H1 (cell line): ENCODE measurements at regions not wholly inside any gene's neighbourhood (a gene's known extent, or its start where the extent isn't known, plus 50 kb on each side); places are given as distances from the start of the nearest gene placed in this dataset.

Experiments used
- CTCF ChIA-PET: fragments of 300-600 bp; sonication (Branson Sonifier 250); formaldehyde crosslinking; loops from one replicate; lab custom pipeline; 2021; ENCODE audit not compliant: partially characterized antibody; lab: Charles Lee
- POLR2A ChIA-PET: fragments of 300-600 bp; sonication (Branson Sonifier 250); formaldehyde crosslinking; loops from one replicate; lab custom pipeline; 2021; ENCODE audit warnings: inconsistent platforms; ENCODE audit not compliant: partially characterized antibody; lab: Charles Lee
- DNase-seq, 2 experiments: peaks; one replicate each; pipeline versions ENCODE4 v3.0.0 to v3.0.0-alpha.2; 2010 to 2022; ENCODE audit warnings: low spot score in 2 of 2, low read depth in 1 of 2, mixed read lengths in 1 of 2
- FAIRE-seq: peaks from 2 replicates; lab custom pipeline; 2011; peaks lifted over from hg19 to GRCh38; lab: Jason Lieb, UNC
- H2AFZ ChIP-seq: 2 replicates; pipeline ENCODE4 v1.8.1; 2012; ENCODE audit warnings: low read length, inconsistent platforms
- H2AK5ac ChIP-seq: 2 replicates; pipeline ENCODE4 v1.6.1; 2013; ENCODE audit warnings: low read depth, low read length
- H2BK120ac ChIP-seq: replicated peaks from 2 replicates; pipeline ENCODE3; 2013; ENCODE audit warnings: low read depth, low read length, inconsistent platforms
- H2BK12ac ChIP-seq: 2 replicates; pipeline ENCODE4 v1.6.1; 2013; ENCODE audit warnings: low read depth, low read length
- H2BK15ac ChIP-seq: 2 replicates; pipeline ENCODE4 v1.6.1; 2013; ENCODE audit warnings: low read length
- H2BK20ac ChIP-seq: 2 replicates; pipeline ENCODE4 v1.6.1; 2013; ENCODE audit warnings: low read length
- H2BK5ac ChIP-seq: 2 replicates; pipeline ENCODE4 v1.6.1; 2013; ENCODE audit warnings: low read depth, low read length
- H3K14ac ChIP-seq: 2 replicates; pipeline ENCODE4 v1.6.1; 2013; ENCODE audit warnings: inconsistent platforms; ENCODE audit not compliant: insufficient read length
- H3K18ac ChIP-seq: 2 replicates; pipeline ENCODE4 v1.6.1; 2013; ENCODE audit warnings: low read length; ENCODE audit errors: extremely low read depth
- H3K23ac ChIP-seq: 2 replicates; pipeline ENCODE4 v1.6.1; 2013; ENCODE audit warnings: inconsistent platforms; ENCODE audit not compliant: insufficient read length
- H3K23me2 ChIP-seq: 2 replicates; pipeline ENCODE4 v1.6.1; 2013; ENCODE audit warnings: low read depth, low read length
- H3K27ac ChIP-seq: 2 replicates; pipeline ENCODE4 v1.6.1; 2011; ENCODE audit warnings: low read depth, low read length, inconsistent platforms
- H3K27me3 ChIP-seq, 4 experiments: replicated peaks in 1 of 4; 1 replicate in 1 of 4; 2 replicates in 3 of 4; pipeline versions ENCODE4 v1.6.1 to v1.8.1; 2011 to 2013; ENCODE audit warnings: low read length in 3 of 4, mild to moderate bottlenecking in 3 of 4, inconsistent platforms in 2 of 4, mixed read lengths in 2 of 4, moderate library complexity in 1 of 4; ENCODE audit not compliant: control insufficient read depth in 3 of 4, insufficient read depth in 3 of 4; ENCODE audit errors: extremely low read depth in 1 of 4
- H3K36me3 ChIP-seq, 4 experiments: 2 replicates each; pipeline versions ENCODE4 v1.6.1 to v1.8.1; 2011 to 2013; ENCODE audit warnings: mild to moderate bottlenecking in 4 of 4, low read length in 3 of 4, moderate library complexity in 2 of 4, control low read depth in 1 of 4, inconsistent platforms in 1 of 4; ENCODE audit not compliant: insufficient read depth in 4 of 4, control insufficient read depth in 2 of 4
- H3K4ac ChIP-seq: replicated peaks from 2 replicates; pipeline ENCODE3; 2013; ENCODE audit warnings: low read length, low read depth, mixed read lengths, inconsistent platforms; ENCODE audit not compliant: insufficient read length
- H3K4me1 ChIP-seq, 4 experiments: replicated peaks in 1 of 4; 1 replicate in 1 of 4; 2 replicates in 3 of 4; pipeline versions ENCODE4 v1.6.1 to v1.8.1; 2011 to 2013; ENCODE audit warnings: low read length in 3 of 4, inconsistent platforms in 2 of 4, mixed read lengths in 1 of 4; ENCODE audit not compliant: insufficient read depth in 4 of 4, control insufficient read depth in 3 of 4
- H3K4me2 ChIP-seq, 2 experiments: 2 replicates each; pipeline versions ENCODE4 v1.6.1 to v1.8.1; 2011 to 2013; ENCODE audit warnings: low read depth in 2 of 2, low read length in 2 of 2, control low read depth in 1 of 2, inconsistent platforms in 1 of 2, mild to moderate bottlenecking in 1 of 2; ENCODE audit not compliant: insufficient read depth in 1 of 2
- H3K4me3 ChIP-seq, 4 experiments: fragments of 200-600, 300-600 bp in 1 of 4; sonication (generic), shearing (Covaris generic), sonication (Bioruptor Twin) in 1 of 4; 2 replicates each; pipeline versions ENCODE4 v1.5.1 to v1.8.1; 2011 to 2016; ENCODE audit warnings: low read length in 4 of 4, low read depth in 3 of 4, control low read depth in 2 of 4, inconsistent platforms in 2 of 4, mild to moderate bottlenecking in 2 of 4, mixed read lengths in 1 of 4, moderate library complexity in 1 of 4; ENCODE audit not compliant: insufficient read depth in 2 of 4; ENCODE audit errors: extremely low read depth in 1 of 4
- H3K56ac ChIP-seq: replicated peaks from 2 replicates; pipeline ENCODE3; 2013; ENCODE audit warnings: low read depth, mild to moderate bottlenecking, mixed read lengths, low read length, inconsistent platforms; ENCODE audit not compliant: insufficient read length
- H3K79me1 ChIP-seq: 2 replicates; pipeline ENCODE4 v1.6.1; 2013; ENCODE audit warnings: low read depth, low read length, control low read depth
- H3K79me2 ChIP-seq, 2 experiments: 2 replicates each; pipeline versions ENCODE4 v1.6.1 to v1.8.1; 2012 to 2013; ENCODE audit warnings: low read length in 2 of 2, mild to moderate bottlenecking in 2 of 2, inconsistent platforms in 1 of 2; ENCODE audit not compliant: insufficient read depth in 2 of 2, control insufficient read depth in 1 of 2
- H3K9ac ChIP-seq, 4 experiments: replicated peaks in 1 of 4; 1 replicate in 1 of 4; 2 replicates in 3 of 4; pipeline versions ENCODE4 v1.6.1 to v1.8.1; 2011 to 2013; ENCODE audit warnings: low read depth in 3 of 4, low read length in 3 of 4, control low read depth in 2 of 4, mild to moderate bottlenecking in 2 of 4, moderate library complexity in 2 of 4, inconsistent platforms in 1 of 4; ENCODE audit errors: extremely low read depth in 1 of 4
- H3K9me3 ChIP-seq, 2 experiments: 2 replicates each; pipeline versions ENCODE4 v1.6.1 to v1.8.1; 2012 to 2013; ENCODE audit warnings: mild to moderate bottlenecking in 2 of 2, moderate library complexity in 2 of 2, control low read depth in 1 of 2, inconsistent platforms in 1 of 2, low read depth in 1 of 2, low read length in 1 of 2, mixed read lengths in 1 of 2; ENCODE audit not compliant: insufficient read depth in 2 of 2
- H4K20me1 ChIP-seq, 2 experiments: replicated peaks in 1 of 2; 2 replicates each; pipeline versions ENCODE3 to v1.8.1; 2011 to 2013; ENCODE audit warnings: inconsistent platforms in 2 of 2, low read length in 2 of 2, mild to moderate bottlenecking in 1 of 2; ENCODE audit not compliant: insufficient read depth in 2 of 2, control insufficient read depth in 1 of 2
- H4K5ac ChIP-seq: 2 replicates; pipeline ENCODE4 v1.6.1; 2013; ENCODE audit warnings: low read length, low read depth, mixed read lengths, inconsistent platforms; ENCODE audit not compliant: insufficient read length
- H4K8ac ChIP-seq: 2 replicates; pipeline ENCODE4 v1.8.0; 2013; ENCODE audit warnings: mild to moderate bottlenecking, moderate library complexity, low read length, inconsistent platforms; ENCODE audit not compliant: insufficient read depth; ENCODE audit errors: extremely low read depth
- H4K91ac ChIP-seq: replicated peaks from 2 replicates; pipeline ENCODE3; 2013; ENCODE audit warnings: low read length, mixed read lengths, inconsistent platforms; ENCODE audit not compliant: insufficient read length
- ASH2L ChIP-seq: fragments of 200-600, 300-600 bp; sonication (generic); IDR thresholded peaks from one replicate; pipeline ENCODE4 v1.7.1; 2017; ENCODE audit warnings: low read length
- BACH1 ChIP-seq: IDR thresholded peaks from 2 replicates; pipeline ENCODE4 v1.6.1; 2012; ENCODE audit warnings: low read length, improper control_type of control experiment
- CBX5 ChIP-seq: fragments of 300-800, 300-1000 bp; sonication (generic); IDR thresholded peaks from 2 replicates; pipeline ENCODE4 v1.7.1; 2016; ENCODE audit warnings: antibody characterized with exemption, low read length, low read depth
- CEBPB ChIP-seq: IDR thresholded peaks from 2 replicates; pipeline ENCODE4 v1.6.1; 2012; ENCODE audit warnings: low read depth, low read length
- EGR1 ChIP-seq: IDR thresholded peaks from 2 replicates; pipeline ENCODE4 v1.6.1; 2011; ENCODE audit warnings: low read depth, low read length, borderline replicate concordance
- EP300 ChIP-seq, 2 experiments: IDR thresholded peaks; 1 replicate in 1 of 2; 2 replicates in 1 of 2; pipeline ENCODE4 v1.6.1; 2011 to 2012; ENCODE audit warnings: low read depth in 2 of 2, low read length in 2 of 2, mild to moderate bottlenecking in 2 of 2, borderline replicate concordance in 1 of 2, inconsistent platforms in 1 of 2, moderate library complexity in 1 of 2
- EZH2 ChIP-seq: fragments of 200-600 bp; sonication (generic); IDR thresholded peaks from 2 replicates; pipeline ENCODE4 v1.7.1; 2012; ENCODE audit warnings: low read depth, mild to moderate bottlenecking, moderate library complexity, low read length, inconsistent platforms; ENCODE audit not compliant: severe bottlenecking
- FOSL1 ChIP-seq: IDR thresholded peaks from 2 replicates; pipeline ENCODE4 v1.6.1; 2011; ENCODE audit warnings: mild to moderate bottlenecking, low read depth, low read length, moderate library complexity; ENCODE audit not compliant: insufficient read depth
- GABPA ChIP-seq: IDR thresholded peaks from 2 replicates; pipeline ENCODE4 v1.6.1; 2011; ENCODE audit warnings: mild to moderate bottlenecking, low read length, moderate library complexity, borderline replicate concordance; ENCODE audit not compliant: insufficient read depth
- HDAC2 ChIP-seq, 2 experiments: fragments of 300-600 bp in 1 of 2; sonication (generic) in 1 of 2; IDR thresholded peaks; 2 replicates each; pipeline ENCODE4 v1.6.1; 2011 to 2012; ENCODE audit warnings: low read depth in 2 of 2, low read length in 2 of 2, mild to moderate bottlenecking in 2 of 2, moderate library complexity in 2 of 2, borderline replicate concordance in 1 of 2, inconsistent platforms in 1 of 2
- HDAC6 ChIP-seq: IDR thresholded peaks from one replicate; pipeline ENCODE4 v1.7.1; 2012; ENCODE audit warnings: low read depth, mild to moderate bottlenecking, inconsistent platforms, low read length, moderate library complexity
- SAP30 ChIP-seq: fragments of 300-600 bp; sonication (generic); IDR thresholded peaks from 2 replicates; pipeline ENCODE4 v1.7.1; 2012; ENCODE audit warnings: low read length, moderate library complexity, mild to moderate bottlenecking, inconsistent platforms; ENCODE audit not compliant: insufficient read depth, insufficient replicate concordance
- SUZ12 ChIP-seq: fragments of 200-600 bp; sonication (generic); IDR thresholded peaks from 2 replicates; pipeline ENCODE4 v1.6.1; 2012; ENCODE audit warnings: mild to moderate bottlenecking, inconsistent platforms, low read length, moderate library complexity, mixed read lengths
- TCF12 ChIP-seq: IDR thresholded peaks from 2 replicates; pipeline ENCODE4 v1.6.1; 2011; ENCODE audit warnings: low read depth, mild to moderate bottlenecking, low read length
- ZNF274 ChIP-seq: IDR thresholded peaks from 2 replicates; pipeline ENCODE4 v1.7.0; 2012; ENCODE audit warnings: low read length, borderline replicate concordance; ENCODE audit errors: extremely low read depth
- WGBS, 2 experiments: shearing (Covaris generic) in 1 of 2; methylation state at CpG; one replicate each; pipeline versions ENCODE4 v1.1.6 to v1.1.7; 2013 to 2015; ENCODE audit warnings: low lambda C conversion rate in 2 of 2, mixed read lengths in 2 of 2, inconsistent platforms in 1 of 2, low coverage in 1 of 2, missing lambda C conversion rate in 1 of 2; ENCODE audit not compliant: insufficient replicate concordance in 2 of 2, insufficient coverage in 1 of 2, insufficient read length in 1 of 2; ENCODE audit errors: extremely low coverage in 1 of 2, missing lambda C conversion rate in 1 of 2; 5-methylcytosine and 5-hydroxymethylcytosine counted together

- no peak overlapping the region for H4K5ac ChIP-seq
- H3K4ac ChIP-seq: no peak overlapping the region
- DNase-seq (no peak), FAIRE-seq (no peak)
- no peaks in the 10 kb centered on the region for H3K36me3 ChIP-seq
- H2BK5ac ChIP-seq: no peak overlapping the region
- H3K23me2 ChIP-seq: no peaks in the 10 kb centered on the region
- H3K27ac ChIP-seq: no peak overlapping the region
- H3K79me1 ChIP-seq: no peaks in the 10 kb centered on the region
- no peak overlapping the region for H3K23ac ChIP-seq
- H2BK120ac ChIP-seq: no peak overlapping the region
- no peak overlapping the region for H3K9ac ChIP-seq
- H4K91ac ChIP-seq: no peak overlapping the region
- no peak overlapping the region for H2BK20ac ChIP-seq
- H3K79me2 ChIP-seq: no peaks in the 10 kb centered on the region
- WGBS, 2 experiments: 86% methylated on average over 2 of the region's 2 CpGs; no CpG with 5 or more reads in 1 of the 2 experiments
- H3K27me3 ChIP-seq: no peaks in the 10 kb centered on the region
- ChIA-PET CTCF (interaction anchor here (0.9 to 1.8 kb wide), 2 partner anchors 31 to 143 kb away, joined by 3 to 6 read pairs; no protein-coding TSS in a partner anchor), POLR2A (no interaction called here)
- H3K9me3 ChIP-seq: no peaks in the 10 kb centered on the region
- no peak overlapping the region for H3K18ac ChIP-seq
- H3K56ac ChIP-seq: no peak overlapping the region
- H2BK15ac ChIP-seq: no peak overlapping the region
- H2AK5ac ChIP-seq: no peak overlapping the region
- no peak overlapping the region for H3K14ac ChIP-seq
- H2AFZ ChIP-seq: no peak overlapping the region
- H4K20me1 ChIP-seq: no peaks in the 10 kb centered on the region
- no peak overlapping the region for H3K4me3 ChIP-seq
- H2BK12ac ChIP-seq: no peak overlapping the region
- no peak overlapping the region for H4K8ac ChIP-seq
- H3K4me2 ChIP-seq: no peak overlapping the region
- peaks cover 0 to 4% (median 0%) of the 10 kb centered on the region in 4 experiments; a peak in 1 of 7 replicates for H3K4me1 ChIP-seq
- no peak for TF ChIP-seq SUZ12
- no peak for TF ChIP-seq FOSL1
- TF ChIP-seq CEBPB: no peak
- no peak for TF ChIP-seq ZNF274
- TF ChIP-seq HDAC2 (IDR thresholded peaks at IDR 0.05; ENCODE audit: borderline replicate concordance in 1 of 2, low read depth in 2 of 2, low read length in 2 of 2): no peak
- TF ChIP-seq EZH2: no peak
- no peak for TF ChIP-seq ASH2L
- no peak for TF ChIP-seq GABPA
- no peak for TF ChIP-seq BACH1
- TF ChIP-seq TCF12: no peak
- no peak for TF ChIP-seq CBX5
- TF ChIP-seq SAP30: no peak
- TF ChIP-seq EP300 (IDR thresholded peaks at IDR 0.05; ENCODE audit: borderline replicate concordance in 1 of 2, low read depth in 2 of 2, low read length in 2 of 2): no peak
- TF ChIP-seq EGR1: no peak
- TF ChIP-seq HDAC6: no peak
These were observed 214.0 kb downstream of the PIK3R1 start for GRCh38 chr5:68429510-68429909.
